OCI-LY3 (cell line): ENCODE measurements at regions not wholly inside any gene's neighbourhood (a gene's known extent, or its start where the extent isn't known, plus 50 kb on each side); places are given as distances from the start of the nearest gene placed in this dataset.

Source experiments
- H2AFZ ChIP-seq: fragments of 200-600, 300-600 bp; shearing (Covaris generic); 2 replicates; pipeline ENCODE4 v1.6.0; 2014; ENCODE audit warnings: antibody characterized with exemption, low read depth, low read length
- H3K27ac ChIP-seq: fragments of 200-600, 300-600 bp; sonication (generic); 2 replicates; pipeline ENCODE4 v1.5.1; 2014; ENCODE audit warnings: mild to moderate bottlenecking, low read length, moderate library complexity, mixed read lengths
- H3K27me3 ChIP-seq: fragments of 200-600, 300-600 bp; sonication (generic); 2 replicates; pipeline ENCODE4 v1.6.1; 2014; ENCODE audit warnings: low read depth, low read length, mixed read lengths
- H3K36me3 ChIP-seq: fragments of 200-600, 300-600 bp; sonication (generic); replicated peaks from 2 replicates; pipeline ENCODE3; 2014; ENCODE audit warnings: low read depth, low read length, mixed read lengths
- H3K4me1 ChIP-seq: fragments of 300-600, 200-600 bp; sonication (generic); 2 replicates; pipeline ENCODE4 v1.6.1; 2014; ENCODE audit warnings: low read length, mixed read lengths
- H3K4me2 ChIP-seq: fragments of 200-600, 300-600 bp; sonication (generic); 2 replicates; pipeline ENCODE4 v1.6.1; 2014; ENCODE audit warnings: low read length, mixed read lengths
- H3K4me3 ChIP-seq: fragments of 300-600, 200-600 bp; sonication (generic); 2 replicates; pipeline ENCODE4 v1.5.1; 2014; ENCODE audit warnings: antibody characterized with exemption, mild to moderate bottlenecking, low read length, moderate library complexity
- H3K79me2 ChIP-seq: fragments of 300-600, 200-600 bp; shearing (Covaris generic); 2 replicates; pipeline ENCODE4 v1.6.1; 2014; ENCODE audit warnings: mild to moderate bottlenecking, low read length, mixed read lengths
- H3K9ac ChIP-seq: fragments of 300-600, 200-600 bp; shearing (Covaris generic); 2 replicates; pipeline ENCODE4 v1.6.0; 2014; ENCODE audit warnings: mild to moderate bottlenecking, low read length, moderate library complexity
- H3K9me3 ChIP-seq: fragments of 200-600, 300-600 bp; shearing (Covaris generic); 2 replicates; pipeline ENCODE4 v1.6.1; 2014; ENCODE audit warnings: low read length, mixed read lengths; ENCODE audit not compliant: insufficient read depth
- H4K20me1 ChIP-seq: fragments of 200-600, 300-600 bp; sonication (generic); 2 replicates; pipeline ENCODE4 v1.6.1; 2016; ENCODE audit warnings: low read length, mixed read lengths; ENCODE audit not compliant: insufficient read depth
- CTCF ChIP-seq: fragments of 200-600, 300-600 bp; sonication (generic); IDR thresholded peaks from 2 replicates; pipeline ENCODE4 v1.5.1; 2014; ENCODE audit warnings: antibody characterized with exemption, low read length, low read depth
- EZH2phosphoT487 ChIP-seq: fragments of 200-600 bp; shearing (Covaris generic); IDR thresholded peaks from 2 replicates; pipeline ENCODE4 v1.6.1; 2018; ENCODE audit warnings: antibody characterized with exemption, mixed run types, low read depth

GRCh38 chr2:62565309-62565908 is 59.4 kb upstream of the TMEM17 start:
- no peaks in the 10 kb centered on the region for H4K20me1 ChIP-seq
- no peak for TF ChIP-seq CTCF
- no peak for TF ChIP-seq EZH2phosphoT487
- H3K4me2 ChIP-seq: no peak overlapping the region
- no peak overlapping the region for H3K4me3 ChIP-seq
- no peak overlapping the region for H3K9ac ChIP-seq
- no peaks in the 10 kb centered on the region for H3K27me3 ChIP-seq
- no peak overlapping the region for H2AFZ ChIP-seq
- peaks cover 12% of the 10 kb centered on the region for H3K4me1 ChIP-seq
- no peaks in the 10 kb centered on the region for H3K9me3 ChIP-seq
- no peaks in the 10 kb centered on the region for H3K79me2 ChIP-seq
- no peaks in the 10 kb centered on the region for H3K36me3 ChIP-seq
- no peak overlapping the region for H3K27ac ChIP-seq

GRCh38 chr2:62564380-62565137 is 58.6 kb upstream of the TMEM17 start:
- Histone ChIP-seq H3K4me1 (peaks cover 3% of the 10 kb centered on the region), H3K9me3 (no peaks in the 10 kb centered on the region), H3K27ac (no peak overlapping the region), H3K36me3 (no peaks in the 10 kb centered on the region), H3K4me2 (no peak overlapping the region), H3K27me3 (no peaks in the 10 kb centered on the region), H3K79me2 (no peaks in the 10 kb centered on the region), H3K9ac (no peak overlapping the region), H3K4me3 (no peak overlapping the region), H2AFZ (no peak overlapping the region), H4K20me1 (no peaks in the 10 kb centered on the region)
- TF ChIP-seq CTCF (no peak), EZH2phosphoT487 (no peak)

GRCh38 chr2:62561586-62561985 is 55.6 kb upstream of the TMEM17 start:
- TF ChIP-seq EZH2phosphoT487 (no peak), CTCF (no peak)
- Histone ChIP-seq H3K27me3 (no peaks in the 10 kb centered on the region), H3K4me2 (no peak overlapping the region), H3K79me2 (no peaks in the 10 kb centered on the region), H3K27ac (no peak overlapping the region), H3K4me3 (no peak overlapping the region), H3K4me1 (no peaks in the 10 kb centered on the region), H3K36me3 (no peaks in the 10 kb centered on the region), H3K9me3 (no peaks in the 10 kb centered on the region), H2AFZ (no peak overlapping the region), H3K9ac (no peak overlapping the region), H4K20me1 (no peaks in the 10 kb centered on the region)

- no peaks in the 10 kb centered on the region for H3K79me2 ChIP-seq
- TF ChIP-seq EZH2phosphoT487 (no peak), CTCF (no peak)
- H4K20me1 ChIP-seq: no peaks in the 10 kb centered on the region
- no peak overlapping the region for H3K4me2 ChIP-seq
- no peak overlapping the region for H3K27ac ChIP-seq
- H3K9me3 ChIP-seq: no peaks in the 10 kb centered on the region
- no peak overlapping the region for H2AFZ ChIP-seq
- no peak overlapping the region for H3K9ac ChIP-seq
- H3K4me1 ChIP-seq: no peaks in the 10 kb centered on the region
- H3K27me3 ChIP-seq: 0 out of 2 replicates have a peak, but pooled peaks cover 4% of the 10 kb centered on the region
- no peaks in the 10 kb centered on the region for H3K36me3 ChIP-seq
- H3K4me3 ChIP-seq: no peak overlapping the region
These were observed 53.6 kb upstream of the TMEM17 start for GRCh38 chr2:62559582-62559981.
